ENCODE measurements at regions not wholly inside any gene's neighbourhood (a gene's known extent, or its start where the extent isn't known, plus 50 kb on each side); places are given as distances from the start of the nearest gene placed in this dataset.

- no peak for TF ChIP-seq CTCF (conservative IDR thresholded peaks at IDR 0.05; ENCODE audit: low read depth, low read length)
- no peak for DNase-seq (ENCODE audit: low read depth)
- H3K4me3 ChIP-seq (ENCODE audit: low read depth, low read length): no peak overlapping the region
Observed at GRCh38 chr16:31703526-31704128, 170.0 kb upstream of the ZNF267 start.

- no peak for TF ChIP-seq CTCF (conservative IDR thresholded peaks at IDR 0.05; ENCODE audit: low read depth, low read length)
- no peak overlapping the region for H3K4me3 ChIP-seq (ENCODE audit: low read depth, low read length)
- DNase-seq (ENCODE audit: low read depth): no peak
Observed at GRCh38 chr16:31704138-31704537, 169.5 kb upstream of the ZNF267 start.

- H3K4me3 ChIP-seq (ENCODE audit: low read depth, low read length): no peak overlapping the region
- DNase-seq (ENCODE audit: low read depth): no peak
- no peak for TF ChIP-seq CTCF (conservative IDR thresholded peaks at IDR 0.05; ENCODE audit: low read depth, low read length)
Observed at GRCh38 chr16:31705371-31705770, 168.2 kb upstream of the ZNF267 start.

- TF ChIP-seq CTCF (conservative IDR thresholded peaks at IDR 0.05; ENCODE audit: low read depth, low read length): no peak
- H3K4me3 ChIP-seq (ENCODE audit: low read depth, low read length): no peak overlapping the region
- DNase-seq (ENCODE audit: low read depth): no peak
Observed at GRCh38 chr16:31706318-31706717, 167.3 kb upstream of the ZNF267 start.

GRCh38 chr16:31706925-31707324 is 166.7 kb upstream of the ZNF267 start:
- DNase-seq (ENCODE audit: low read depth): no peak
- H3K4me3 ChIP-seq (ENCODE audit: low read depth, low read length): no peak overlapping the region
- TF ChIP-seq CTCF (conservative IDR thresholded peaks at IDR 0.05; ENCODE audit: low read depth, low read length): no peak

GRCh38 chr16:31707743-31708335 is 165.8 kb upstream of the ZNF267 start:
- TF ChIP-seq CTCF (conservative IDR thresholded peaks at IDR 0.05; ENCODE audit: low read depth, low read length): no peak
- no peak overlapping the region for H3K4me3 ChIP-seq (ENCODE audit: low read depth, low read length)
- DNase-seq (ENCODE audit: low read depth): no peak

- H3K4me3 ChIP-seq (ENCODE audit: low read depth, low read length): no peak overlapping the region
- no peak for DNase-seq (ENCODE audit: low read depth)
- TF ChIP-seq CTCF (conservative IDR thresholded peaks at IDR 0.05; ENCODE audit: low read depth, low read length): no peak
Observed at GRCh38 chr16:31708348-31708747, 165.3 kb upstream of the ZNF267 start.
